Activated T-cell treated with anti-CD3 and anti-CD28 coated beads for 4 hours (primary cell): ENCODE measurements at regions not wholly inside any gene's neighbourhood (a gene's known extent, or its start where the extent isn't known, plus 50 kb on each side); places are given as distances from the start of the nearest gene placed in this dataset.
"Not testable (repeated sequence)": the region's sequence is repeated elsewhere in the genome, so short reads cannot be mapped to it uniquely, and the experiment has no call there.

Experiments used
- DNase-seq: peaks from one replicate; pipeline ENCODE4 v3.0.0-alpha.2; 2020

DNA sequence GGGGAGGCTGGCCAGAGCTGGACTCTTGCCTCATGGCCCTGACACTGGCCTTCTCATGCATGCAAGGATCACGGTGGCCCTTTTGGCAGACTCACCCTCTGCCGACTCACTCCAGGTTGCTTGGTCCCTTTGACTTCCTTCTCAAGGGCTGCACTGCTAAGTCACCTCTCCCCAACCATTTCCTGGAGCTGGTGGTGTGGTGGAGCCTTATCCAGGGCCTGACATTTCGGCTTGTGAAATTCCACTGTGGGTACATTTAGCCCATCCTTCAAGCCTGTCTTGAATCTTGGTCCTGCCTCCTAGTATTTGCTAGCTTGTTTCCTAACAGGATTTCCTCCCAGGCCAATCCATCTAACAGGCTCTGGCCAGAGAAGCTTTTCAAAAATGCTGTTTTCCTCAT lies 52.6 kb upstream of the JUN start:
- DNase-seq, result no peak

DNA sequence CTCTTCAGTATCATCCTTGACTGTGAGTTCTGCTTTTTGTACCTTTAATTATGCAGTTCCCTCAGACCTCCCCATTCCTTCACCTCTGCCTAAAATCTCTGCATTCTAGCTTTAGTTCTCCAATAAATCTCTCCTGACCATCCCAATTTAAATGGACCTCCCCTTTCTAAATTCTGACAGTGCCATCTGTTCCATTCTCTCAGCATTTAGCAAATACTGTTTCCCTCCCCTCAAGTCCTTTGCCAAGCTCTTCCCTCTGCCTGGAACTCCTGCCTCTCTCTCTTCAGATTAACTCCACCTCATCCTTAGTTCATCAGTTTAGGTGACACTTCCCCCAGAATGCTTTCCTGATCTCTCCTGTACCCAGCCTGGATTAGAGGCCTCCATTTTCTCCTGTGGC lies 54.0 kb upstream of the JUN start:
- no peak for DNase-seq

GRCh38 chr1:58839147-58839795 lies 55.4 kb upstream of the JUN start:
- no peak for DNase-seq

- DNase-seq, result no peak
These were observed 56.3 kb upstream of the JUN start for GRCh38 chr1:58839846-58840835.

- DNase-seq, result peak; percentile 10
These were observed 57.6 kb upstream of the JUN start for GRCh38 chr1:58841455-58841854.

DNA sequence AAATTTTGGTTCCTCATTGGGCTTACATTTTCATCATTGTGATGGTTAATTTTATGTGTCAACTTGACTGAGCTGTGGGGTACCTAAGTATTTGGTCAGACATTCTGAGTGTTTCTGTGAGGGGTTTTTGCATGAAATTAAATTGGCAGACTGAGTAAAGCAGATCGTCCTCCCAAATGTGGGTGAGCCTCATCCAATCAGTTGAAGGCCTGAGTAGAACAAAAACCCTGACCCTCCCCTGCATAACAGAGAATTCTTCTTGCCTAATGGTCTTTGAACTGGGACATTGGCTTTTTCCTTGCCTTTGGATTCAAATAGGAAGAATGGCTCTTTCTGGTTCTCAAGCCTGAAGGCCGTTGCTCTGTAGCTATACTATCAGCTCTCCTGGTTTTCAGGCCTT lies 59.1 kb upstream of the JUN start:
- DNase-seq, result no peak

DNA sequence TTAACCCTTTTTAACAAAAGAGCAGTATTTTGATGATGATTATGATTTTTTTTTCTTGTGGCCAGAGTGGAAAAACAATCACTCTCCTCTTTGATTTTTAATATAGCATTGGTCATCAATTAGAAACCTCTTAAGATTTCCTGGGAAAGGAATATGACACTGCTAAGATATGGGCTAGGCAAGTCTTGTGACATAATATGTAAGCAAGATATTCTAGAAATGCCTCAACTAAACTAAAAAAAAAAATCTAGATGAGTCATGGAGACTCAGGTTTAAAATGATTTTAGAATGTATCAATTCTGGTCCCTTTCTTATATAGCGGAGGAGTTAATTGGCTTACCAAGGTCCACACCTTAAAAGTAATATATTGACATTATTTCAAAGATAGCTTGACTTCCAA lies 60.3 kb upstream of the JUN start:
- DNase-seq, result no peak

DNA sequence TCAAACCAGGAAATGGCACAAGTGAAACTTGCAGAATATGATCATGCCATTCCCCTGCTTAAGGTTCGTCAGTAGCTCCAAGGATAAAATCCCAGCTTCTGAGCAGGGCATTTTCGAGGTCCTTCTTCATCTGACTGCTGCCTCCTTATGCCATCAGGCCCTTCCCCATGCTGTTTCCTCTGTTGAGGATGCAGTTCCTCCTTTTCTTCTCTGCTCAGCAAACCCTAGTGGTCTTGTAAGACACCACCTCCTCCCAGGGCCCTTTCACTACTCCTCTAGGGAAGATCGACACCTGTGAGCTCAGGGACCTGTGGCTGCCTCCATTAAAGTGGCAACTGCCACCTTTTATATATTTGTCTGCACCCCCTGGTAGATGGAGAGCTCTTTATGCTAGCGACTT lies 62.1 kb upstream of the JUN start:
- no peak for DNase-seq

DNA sequence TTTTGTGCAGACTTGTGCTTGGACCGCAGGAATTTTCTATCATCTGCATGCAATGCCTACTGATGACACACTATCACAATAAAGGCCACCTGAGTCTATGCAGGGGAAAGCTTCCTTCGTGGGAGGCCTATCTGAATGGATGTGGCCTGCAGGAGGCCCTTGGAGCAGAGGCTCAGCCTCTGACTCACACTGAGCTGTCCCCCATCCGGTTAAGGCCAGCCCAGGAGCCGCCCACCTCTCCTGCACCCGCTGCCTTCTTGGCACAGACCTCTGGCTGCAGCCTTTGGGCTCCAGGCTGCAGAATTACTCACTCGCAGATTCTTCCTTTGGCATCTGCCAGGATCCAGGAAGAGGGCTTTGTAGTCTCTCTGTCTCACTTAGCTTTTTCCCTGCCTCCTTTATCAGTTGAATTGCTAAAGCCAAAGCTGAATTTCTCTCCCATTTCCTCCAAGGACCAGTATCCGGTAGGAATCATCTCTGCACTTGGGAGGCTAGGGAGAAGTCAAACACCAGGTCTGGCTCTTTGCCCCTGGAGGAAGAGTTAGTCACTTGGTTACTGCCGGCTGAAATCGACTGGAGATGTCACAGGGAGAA lies 65.1 kb upstream of the JUN start:
- no peak for DNase-seq

DNA sequence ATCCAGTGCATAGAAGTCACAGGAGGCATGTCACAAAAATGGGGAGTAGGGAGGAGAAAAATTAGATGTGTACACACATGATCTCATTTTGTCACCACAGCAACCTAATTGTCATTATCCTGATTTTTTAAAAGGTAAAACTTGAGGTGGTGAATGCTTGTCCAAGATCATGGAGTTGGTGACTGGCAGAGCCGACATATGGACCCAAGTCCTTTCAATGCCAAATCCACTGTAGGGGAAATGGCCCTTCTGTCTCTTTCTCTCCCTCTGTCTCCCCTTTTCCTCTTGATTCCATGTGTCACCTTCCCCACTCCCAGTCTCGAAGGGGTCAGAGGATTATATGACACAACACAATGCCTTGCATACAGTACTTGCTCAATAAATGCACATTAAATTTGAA lies 65.7 kb upstream of the JUN start:
- DNase-seq, result no peak

DNA sequence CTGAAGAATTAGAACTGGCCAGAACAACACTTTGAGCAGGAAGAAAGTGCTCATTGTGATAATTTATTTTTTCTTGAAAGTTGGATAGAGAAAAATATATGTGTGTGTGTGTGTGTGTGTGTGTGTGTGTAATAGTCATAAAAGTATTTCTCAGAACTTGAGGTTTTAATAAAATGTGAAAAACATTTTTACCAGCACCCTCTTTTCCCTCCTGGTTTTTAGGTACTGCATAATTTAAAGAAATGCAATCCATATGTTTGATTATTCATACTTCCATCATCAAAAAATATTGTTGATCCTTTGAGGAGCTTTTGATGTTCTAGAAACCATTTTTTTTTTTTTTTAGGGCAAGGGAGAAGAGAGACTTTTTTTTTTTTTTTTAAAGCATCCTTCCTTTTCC lies 66.8 kb upstream of the JUN start:
- DNase-seq, result no peak

DNA sequence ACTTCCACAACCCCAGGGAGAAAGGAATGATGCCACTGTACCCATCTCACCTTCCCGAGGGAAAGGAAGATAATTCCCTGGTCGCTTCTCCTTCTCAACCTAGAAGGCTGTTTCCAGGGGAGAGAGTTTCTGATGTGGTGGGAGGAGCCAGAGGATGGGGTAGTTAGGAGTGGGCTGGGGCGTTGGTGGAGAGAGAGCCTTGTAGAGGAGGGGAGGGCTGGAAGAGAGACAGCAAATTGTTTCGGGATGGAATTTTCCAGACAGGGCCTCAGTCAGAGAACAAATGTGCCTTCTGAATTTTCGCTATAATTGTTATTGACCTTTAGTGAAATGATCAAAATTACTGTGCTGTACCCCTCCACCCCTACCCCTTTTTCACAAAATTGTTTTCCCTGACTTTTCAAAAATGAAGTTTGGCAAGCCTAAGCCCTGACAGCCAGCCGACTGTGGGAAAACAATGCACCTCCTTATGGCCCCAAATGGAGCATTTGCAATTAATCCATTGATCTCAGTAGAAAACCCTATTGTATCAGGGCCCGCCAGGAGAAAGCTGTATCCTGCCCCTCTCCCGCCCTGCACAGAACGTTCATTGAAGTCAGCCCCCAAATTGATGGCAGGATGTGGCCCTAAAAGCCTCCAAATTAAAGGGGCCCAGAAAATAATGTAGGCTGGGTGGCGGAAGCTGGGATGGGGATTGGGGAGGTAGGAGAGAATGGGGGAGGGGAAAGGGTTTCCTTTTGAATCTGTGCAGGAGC lies 69.1 kb upstream of the JUN start:
- DNase-seq, result no peak

DNA sequence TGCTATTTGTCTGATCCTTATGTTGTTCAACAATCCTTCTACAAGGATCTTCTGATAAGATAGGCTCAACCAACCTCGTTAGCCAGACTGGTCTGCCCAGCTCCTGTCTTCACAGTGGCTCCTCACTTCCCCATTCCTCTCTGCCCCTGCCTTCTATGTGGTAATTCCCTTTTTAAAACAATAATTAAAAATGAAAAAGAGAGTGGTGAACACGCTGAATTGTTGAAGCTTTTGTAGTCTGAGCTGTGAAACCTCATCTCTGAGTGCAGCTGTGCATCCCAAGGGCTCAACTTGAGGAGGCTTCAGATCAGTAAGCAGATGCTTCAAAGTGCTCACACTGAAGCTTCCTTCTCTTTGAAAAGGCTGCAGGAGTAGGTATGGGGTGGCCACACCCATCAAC lies 70.7 kb upstream of the JUN start:
- DNase-seq, result no peak

DNA sequence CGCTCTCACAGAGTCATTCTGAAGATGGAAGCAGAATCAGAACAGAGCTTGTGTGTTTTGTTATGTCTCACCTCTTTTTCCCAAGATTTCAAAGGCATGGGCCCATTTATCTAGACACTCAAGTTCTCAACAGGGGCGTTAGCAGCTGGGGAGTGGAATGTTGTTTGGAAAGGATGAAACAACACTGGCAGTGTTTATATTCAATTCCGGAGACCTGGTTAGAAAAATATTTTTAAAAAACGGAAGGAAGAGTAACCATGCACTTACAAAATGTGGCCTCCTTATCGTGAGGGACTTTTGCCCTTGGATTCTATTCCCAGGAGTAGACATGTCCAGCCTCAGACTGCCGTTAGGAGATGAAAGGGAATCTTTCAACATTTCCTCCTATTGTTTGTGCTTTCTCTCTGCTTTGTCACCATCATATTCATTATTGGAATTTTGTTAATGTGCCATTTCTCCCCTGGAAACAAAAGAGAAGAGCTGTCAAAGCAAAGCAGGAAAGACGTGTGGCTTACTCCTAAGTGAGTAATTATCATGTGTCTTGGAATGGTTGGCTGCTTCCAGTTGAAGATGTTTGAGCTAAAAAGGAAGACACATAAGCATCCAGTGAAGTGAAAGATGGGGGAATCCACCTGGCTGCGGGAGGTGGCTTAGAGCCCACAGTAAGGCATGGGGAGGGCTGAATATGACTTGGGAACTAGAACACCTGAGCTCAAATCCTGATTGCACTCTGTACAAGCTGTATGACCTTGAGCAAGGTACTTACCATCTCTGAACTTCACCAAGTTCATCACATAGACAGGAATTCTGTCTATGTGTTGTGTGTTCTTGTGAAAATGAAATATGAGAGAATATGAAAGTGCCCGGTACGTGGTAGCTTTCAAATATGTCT lies 71.7 kb upstream of the JUN start:
- DNase-seq, result no peak

GRCh38 chr1:58856281-58856680 lies 72.4 kb upstream of the JUN start:
- DNase-seq, result not testable (repeated sequence)

DNA sequence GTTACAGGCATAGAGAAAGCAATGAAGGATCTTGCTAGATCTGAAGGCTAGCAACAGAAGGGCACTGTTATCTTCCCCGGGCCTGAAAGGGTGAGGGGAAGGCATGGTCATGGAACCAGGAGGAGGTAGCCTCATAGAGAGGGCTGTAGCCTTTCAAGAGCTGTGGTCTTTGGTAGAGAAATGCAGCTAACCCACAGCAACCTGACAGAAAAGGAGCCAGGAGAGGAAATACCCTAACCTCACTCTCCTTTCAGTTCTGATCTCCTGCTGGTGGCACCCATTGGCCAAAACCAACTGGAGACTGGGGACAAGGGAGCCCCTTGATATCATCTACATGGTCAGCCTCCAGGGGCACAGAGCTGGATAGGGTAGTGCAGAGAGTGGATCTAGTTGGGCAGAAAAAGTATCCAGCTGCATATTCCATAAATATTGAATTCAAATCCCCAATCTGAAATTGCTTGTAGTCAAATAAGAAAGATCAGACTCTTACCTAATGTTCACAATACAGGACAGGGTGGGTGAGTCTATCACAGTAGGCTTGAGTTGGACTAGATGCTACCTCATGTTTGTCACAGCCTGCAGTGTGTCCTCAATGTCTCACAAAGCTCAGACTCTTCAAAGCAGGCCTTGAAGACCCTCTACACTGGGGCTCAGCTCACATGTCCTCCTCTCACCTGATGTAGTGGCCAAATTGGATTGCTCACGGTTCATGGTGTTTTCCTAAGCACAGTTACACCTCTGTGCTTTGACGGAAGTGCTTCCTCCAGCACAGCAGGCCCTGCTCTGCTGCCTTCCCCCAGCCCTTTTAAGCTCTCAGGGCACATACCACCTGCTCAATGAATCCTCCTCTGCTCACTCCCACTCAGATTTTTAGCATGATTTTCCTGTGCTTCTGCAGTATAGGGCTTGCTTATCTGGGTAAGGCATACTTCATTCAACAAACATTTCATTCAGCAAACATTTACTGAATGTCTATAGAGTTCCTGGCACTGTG lies 74.1 kb upstream of the JUN start:
- DNase-seq, result no peak

GRCh38 chr1:58859769-58860485 lies 76.1 kb upstream of the JUN start:
- no peak for DNase-seq

- no peak for DNase-seq
These were observed 77.2 kb upstream of the JUN start for GRCh38 chr1:58861076-58861475.

GRCh38 chr1:58861506-58861905 lies 77.7 kb upstream of the JUN start:
- DNase-seq, result no peak

DNA sequence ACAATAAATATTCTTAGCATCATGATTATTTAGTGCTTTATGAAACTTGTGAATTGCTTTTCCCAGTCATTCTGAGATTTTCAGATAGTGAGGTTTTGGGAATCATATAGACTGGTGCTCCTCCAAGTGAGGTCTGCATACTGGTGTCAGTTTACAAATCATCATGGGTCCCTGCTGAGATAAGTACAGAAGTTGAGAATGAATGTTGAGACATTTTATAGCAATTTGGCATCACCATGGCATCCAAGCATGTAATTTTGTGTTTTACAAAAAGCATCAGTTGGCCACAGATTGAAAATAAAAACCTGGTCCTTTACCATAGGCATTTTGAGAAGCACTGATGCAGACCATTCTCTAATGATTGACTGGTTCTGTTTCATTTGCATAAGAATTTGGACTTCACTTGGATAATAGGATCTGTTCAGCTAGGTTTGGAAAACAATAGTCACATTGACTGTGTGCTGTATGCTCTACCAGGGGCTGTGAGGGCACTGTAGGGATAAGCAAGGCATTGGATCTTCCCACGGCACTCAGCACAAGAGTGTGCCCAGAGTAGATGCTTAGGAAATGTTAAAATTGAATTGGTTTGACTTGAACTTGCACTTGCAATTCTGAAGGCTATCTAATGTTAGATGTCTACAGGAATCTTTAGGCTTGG lies 79.0 kb upstream of the JUN start:
- no peak for DNase-seq
